HCT116 (cell line): ENCODE measurements at regions not wholly inside any gene's neighbourhood (a gene's known extent, or its start where the extent isn't known, plus 50 kb on each side); places are given as distances from the start of the nearest gene placed in this dataset.

Source experiments
- ATAC-seq: fragments of 200-7000 bp; cut with Tn5 transposase; 2 replicates; pipeline ENCODE4 v1.9.1; 2020; ENCODE audit warnings: mild to moderate bottlenecking, moderate library complexity
- BruUV-seq: library from RNA; stranded (reverse); fragments of 400-500 nt; replicated peaks from 2 replicates; lab custom pipeline; 2021; lab: Mats Ljungman, UMichigan
- CTCF ChIA-PET: fragments of 300-600 bp; sonication (Branson Sonifier 250); formaldehyde crosslinking; loops from one replicate; lab custom pipeline; 2021; ENCODE audit warnings: antibody characterized with exemption; lab: Charles Lee
- POLR2A ChIA-PET: fragments of 300-600, 350-600 bp; sonication (Branson Sonifier 250); formaldehyde crosslinking; loops from one replicate; lab custom pipeline; 2021; ENCODE audit warnings: antibody characterized with exemption; lab: Charles Lee
- RAD21 ChIA-PET, 2 experiments: fragments of 300-600 bp; sonication (Branson Sonifier 250); formaldehyde crosslinking; loops; one replicate each; lab custom pipeline; 2023; ENCODE audit warnings: low total read pairs in 2 of 2; ENCODE audit not compliant: uncharacterized antibody in 2 of 2, unreplicated experiment in 2 of 2, low non-redundant PET in 1 of 2; lab: Charles Lee
- DNase-seq: peaks from one replicate; pipeline ENCODE4 v3.0.0-alpha.2; 2010; ENCODE audit warnings: low read depth, low spot score
- H2AFZ ChIP-seq: fragments of 200-600 bp; shearing (Covaris generic), sonication (generic); 2 replicates; pipeline ENCODE4 v1.6.1; 2017; ENCODE audit warnings: low read depth, mixed run types, mixed read lengths, antibody characterized with exemption, low read length; ENCODE audit not compliant: poor library complexity, severe bottlenecking
- H3K27ac ChIP-seq: 2 replicates; pipeline ENCODE4 v1.5.1; 2012; ENCODE audit warnings: low read depth, low read length
- H3K27me3 ChIP-seq: fragments of 200-600 bp; sonication (generic); 2 replicates; pipeline ENCODE4 v1.6.1; 2016; ENCODE audit warnings: mixed run types, low read length, mixed read lengths; ENCODE audit not compliant: insufficient read depth
- H3K36me3 ChIP-seq, 2 experiments: fragments of 200-500 bp in 1 of 2; fragments of 200-600 bp in 1 of 2; sonication (Bioruptor generic) in 1 of 2; sonication (generic) in 1 of 2; 2 replicates each; pipeline versions ENCODE4 v1.5.1 to v1.6.1; 2014 to 2016; ENCODE audit warnings: low read length in 2 of 2, inconsistent platforms in 1 of 2, mixed read lengths in 1 of 2, mixed run types in 1 of 2; ENCODE audit not compliant: insufficient read depth in 2 of 2, control insufficient read depth in 1 of 2
- H3K4me1 ChIP-seq, 2 experiments: fragments of 200-600 bp in 1 of 2; sonication (generic) in 1 of 2; 2 replicates each; pipeline versions ENCODE4 v1.5.1 to v1.6.1; 2012 to 2017; ENCODE audit warnings: low read length in 2 of 2, inconsistent platforms in 1 of 2, mild to moderate bottlenecking in 1 of 2, mixed read lengths in 1 of 2, mixed run types in 1 of 2, moderate library complexity in 1 of 2; ENCODE audit not compliant: insufficient read depth in 2 of 2, control insufficient read depth in 1 of 2
- H3K4me2 ChIP-seq: fragments of 200-600 bp; sonication (generic); 2 replicates; pipeline ENCODE4 v1.6.1; 2017; ENCODE audit warnings: mixed run types, low read length, mixed read lengths
- H3K4me3 ChIP-seq, 2 experiments: fragments of 200-600 bp in 1 of 2; sonication (generic) in 1 of 2; replicated peaks in 1 of 2; 2 replicates each; pipeline ENCODE4 v1.5.1; 2011 to 2016; ENCODE audit warnings: low read length in 2 of 2, control low read depth in 1 of 2, low read depth in 1 of 2, mild to moderate bottlenecking in 1 of 2, mixed read lengths in 1 of 2, mixed run types in 1 of 2
- H3K79me2 ChIP-seq: fragments of 200-600 bp; sonication (generic); 2 replicates; pipeline ENCODE4 v1.6.1; 2017; ENCODE audit warnings: mild to moderate bottlenecking, mixed run types, low read length, moderate library complexity, mixed read lengths; ENCODE audit not compliant: insufficient read depth
- H3K9ac ChIP-seq: fragments of 200-600 bp; sonication (generic); 2 replicates; pipeline ENCODE4 v1.6.1; 2016; ENCODE audit warnings: low read length, mixed read lengths
- H3K9me2 ChIP-seq: fragments of 200-600 bp; sonication (generic), shearing (Covaris generic); 2 replicates; pipeline ENCODE4 v1.6.1; 2017; ENCODE audit warnings: mixed run types, mild to moderate bottlenecking, moderate library complexity; ENCODE audit not compliant: insufficient read depth
- H3K9me3 ChIP-seq, 2 experiments: fragments of 200-500 bp in 1 of 2; fragments of 200-600 bp in 1 of 2; sonication (Bioruptor generic) in 1 of 2; sonication (generic) in 1 of 2; 2 replicates each; pipeline ENCODE4 v1.6.1; 2014 to 2017; ENCODE audit warnings: low read length in 2 of 2, mixed read lengths in 2 of 2, inconsistent platforms in 1 of 2, low read depth in 1 of 2, mild to moderate bottlenecking in 1 of 2, mixed run types in 1 of 2, moderate library complexity in 1 of 2; ENCODE audit not compliant: control insufficient read depth in 1 of 2, insufficient read depth in 1 of 2
- H4K20me1 ChIP-seq: fragments of 200-600 bp; sonication (generic), shearing (Covaris generic); 2 replicates; pipeline ENCODE4 v1.6.1; 2017; ENCODE audit warnings: mixed run types, mild to moderate bottlenecking, moderate library complexity; ENCODE audit not compliant: insufficient read depth
- CBX3 ChIP-seq: IDR thresholded peaks from 2 replicates; pipeline ENCODE4 v1.6.1; 2012; ENCODE audit warnings: low read depth
- CEBPB ChIP-seq: IDR thresholded peaks from 2 replicates; pipeline ENCODE4 v1.6.1; 2012; ENCODE audit warnings: low read depth
- EGR1 ChIP-seq: IDR thresholded peaks from 2 replicates; pipeline ENCODE4 v1.6.1; 2012; ENCODE audit warnings: low read depth
- ELF1 ChIP-seq: IDR thresholded peaks from 2 replicates; pipeline ENCODE4 v1.6.1; 2012; ENCODE audit warnings: low read depth, borderline replicate concordance
- EZH2 ChIP-seq: fragments of 200-600 bp; sonication (generic); IDR thresholded peaks from 2 replicates; pipeline ENCODE4 v1.6.1; 2017; ENCODE audit warnings: antibody characterized with exemption, mixed run types
- EZH2phosphoT487 ChIP-seq: fragments of 200-600 bp; IDR thresholded peaks from 2 replicates; pipeline ENCODE4 v1.6.1; 2018; ENCODE audit warnings: antibody characterized with exemption, borderline replicate concordance
- FOSL1 ChIP-seq: IDR thresholded peaks from 2 replicates; pipeline ENCODE4 v1.6.1; 2012; ENCODE audit warnings: low read depth
- MAX ChIP-seq: IDR thresholded peaks from 2 replicates; pipeline ENCODE4 v1.6.1; 2012
- POLR2A ChIP-seq: IDR thresholded peaks from 2 replicates; pipeline ENCODE4 v1.7.0; 2011; ENCODE audit warnings: borderline replicate concordance; ENCODE audit not compliant: insufficient read depth, insufficient read length; ENCODE audit errors: extremely low read depth
- POLR2AphosphoS5 ChIP-seq: IDR thresholded peaks from 2 replicates; pipeline ENCODE4 v1.6.1; 2011; ENCODE audit warnings: mild to moderate bottlenecking, low read depth, low read length, moderate library complexity
- RAD21 ChIP-seq: IDR thresholded peaks from 2 replicates; pipeline ENCODE4 v1.6.1; 2012; ENCODE audit warnings: low read depth, mild to moderate bottlenecking
- SIN3A ChIP-seq: IDR thresholded peaks from 2 replicates; pipeline ENCODE4 v1.6.1; 2012; ENCODE audit warnings: low read depth
- SRF ChIP-seq: IDR thresholded peaks from 2 replicates; pipeline ENCODE4 v1.6.1; 2012; ENCODE audit warnings: low read depth
- TCF7L2 ChIP-seq: IDR thresholded peaks from 2 replicates; pipeline ENCODE4 v1.7.0; 2011; ENCODE audit warnings: borderline replicate concordance, inconsistent platforms; ENCODE audit not compliant: insufficient read depth, insufficient read length; ENCODE audit errors: extremely low read depth
- intact Hi-C: fragments of 100-400 bp; cut with micrococcal nuclease; formaldehyde crosslinking; loops from 2 replicates; pipeline ENCODE4 v1.10.0; 2022
- TF ChIP-seq, protein P1 (sequence below): IDR thresholded peaks from 2 replicates; pipeline ENCODE4 v1.6.1; 2012; ENCODE audit warnings: low read depth
- TF ChIP-seq, protein P2 (sequence below): IDR thresholded peaks from 2 replicates; pipeline ENCODE4 v1.6.1; 2011; ENCODE audit warnings: mild to moderate bottlenecking, low read length, moderate library complexity; ENCODE audit not compliant: insufficient replicate concordance; ENCODE audit errors: extremely low read depth
- TF ChIP-seq, protein P3 (sequence below): IDR thresholded peaks from 2 replicates; pipeline ENCODE4 v1.6.1; 2012

GRCh38 chr7:124452186-124452585, 313.4 kb downstream of the GPR37 start (continued):
- TF ChIP-seq, protein P1, sequence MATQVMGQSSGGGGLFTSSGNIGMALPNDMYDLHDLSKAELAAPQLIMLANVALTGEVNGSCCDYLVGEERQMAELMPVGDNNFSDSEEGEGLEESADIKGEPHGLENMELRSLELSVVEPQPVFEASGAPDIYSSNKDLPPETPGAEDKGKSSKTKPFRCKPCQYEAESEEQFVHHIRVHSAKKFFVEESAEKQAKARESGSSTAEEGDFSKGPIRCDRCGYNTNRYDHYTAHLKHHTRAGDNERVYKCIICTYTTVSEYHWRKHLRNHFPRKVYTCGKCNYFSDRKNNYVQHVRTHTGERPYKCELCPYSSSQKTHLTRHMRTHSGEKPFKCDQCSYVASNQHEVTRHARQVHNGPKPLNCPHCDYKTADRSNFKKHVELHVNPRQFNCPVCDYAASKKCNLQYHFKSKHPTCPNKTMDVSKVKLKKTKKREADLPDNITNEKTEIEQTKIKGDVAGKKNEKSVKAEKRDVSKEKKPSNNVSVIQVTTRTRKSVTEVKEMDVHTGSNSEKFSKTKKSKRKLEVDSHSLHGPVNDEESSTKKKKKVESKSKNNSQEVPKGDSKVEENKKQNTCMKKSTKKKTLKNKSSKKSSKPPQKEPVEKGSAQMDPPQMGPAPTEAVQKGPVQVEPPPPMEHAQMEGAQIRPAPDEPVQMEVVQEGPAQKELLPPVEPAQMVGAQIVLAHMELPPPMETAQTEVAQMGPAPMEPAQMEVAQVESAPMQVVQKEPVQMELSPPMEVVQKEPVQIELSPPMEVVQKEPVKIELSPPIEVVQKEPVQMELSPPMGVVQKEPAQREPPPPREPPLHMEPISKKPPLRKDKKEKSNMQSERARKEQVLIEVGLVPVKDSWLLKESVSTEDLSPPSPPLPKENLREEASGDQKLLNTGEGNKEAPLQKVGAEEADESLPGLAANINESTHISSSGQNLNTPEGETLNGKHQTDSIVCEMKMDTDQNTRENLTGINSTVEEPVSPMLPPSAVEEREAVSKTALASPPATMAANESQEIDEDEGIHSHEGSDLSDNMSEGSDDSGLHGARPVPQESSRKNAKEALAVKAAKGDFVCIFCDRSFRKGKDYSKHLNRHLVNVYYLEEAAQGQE: no peak
- TF ChIP-seq FOSL1: no peak
- TF ChIP-seq EGR1: no peak

DNA sequence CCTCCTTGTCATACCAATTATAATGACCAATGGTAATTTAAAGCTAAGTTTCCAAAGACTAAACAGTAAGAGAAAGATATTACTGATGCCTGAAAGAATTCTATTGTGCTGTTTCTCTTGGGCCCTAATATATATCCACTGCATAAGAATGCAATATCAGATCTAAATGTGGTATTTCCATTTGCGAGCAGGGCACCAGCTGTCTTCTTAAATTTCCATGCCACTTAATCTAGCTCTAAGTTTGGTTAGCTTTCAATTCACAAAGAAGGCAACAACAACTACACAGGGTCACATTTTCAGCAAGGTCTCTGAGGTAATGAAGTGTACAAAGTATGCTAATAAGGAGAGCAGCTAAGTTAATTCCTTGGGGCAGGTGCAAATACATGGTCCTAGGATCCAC, 315.7 kb downstream of the GPR37 start:
- Histone ChIP-seq H3K4me3 (no peak overlapping the region), H3K27me3 (no peaks in the 10 kb centered on the region), H3K27ac (no peak overlapping the region), H3K9ac (no peak overlapping the region), H3K36me3 (no peaks in the 10 kb centered on the region), H2AFZ (no peak overlapping the region), H3K9me2 (no peaks in the 10 kb centered on the region), H3K9me3 (no peaks in the 10 kb centered on the region), H3K4me1 (no peaks in the 10 kb centered on the region), H3K4me2 (no peak overlapping the region), H4K20me1 (no peaks in the 10 kb centered on the region), H3K79me2 (no peaks in the 10 kb centered on the region)
- POLR2A ChIA-PET: no interaction called here
- no TSS peak for BruUV-seq
- CTCF ChIA-PET: no interaction called here
- intact Hi-C loops: no loop called here
- DNase-seq (no peak), ATAC-seq (no peak)
- RAD21 ChIA-PET: no interaction called here
- TF ChIP-seq POLR2A (no peak), SRF (no peak), EZH2phosphoT487 (no peak), MAX (no peak), FOSL1 (no peak), RAD21 (no peak), CBX3 (no peak), ELF1 (no peak), SIN3A (no peak), EZH2 (no peak), CEBPB (no peak), EGR1 (no peak), TCF7L2 (no peak), POLR2AphosphoS5 (no peak)
- TF ChIP-seq, protein P2, sequence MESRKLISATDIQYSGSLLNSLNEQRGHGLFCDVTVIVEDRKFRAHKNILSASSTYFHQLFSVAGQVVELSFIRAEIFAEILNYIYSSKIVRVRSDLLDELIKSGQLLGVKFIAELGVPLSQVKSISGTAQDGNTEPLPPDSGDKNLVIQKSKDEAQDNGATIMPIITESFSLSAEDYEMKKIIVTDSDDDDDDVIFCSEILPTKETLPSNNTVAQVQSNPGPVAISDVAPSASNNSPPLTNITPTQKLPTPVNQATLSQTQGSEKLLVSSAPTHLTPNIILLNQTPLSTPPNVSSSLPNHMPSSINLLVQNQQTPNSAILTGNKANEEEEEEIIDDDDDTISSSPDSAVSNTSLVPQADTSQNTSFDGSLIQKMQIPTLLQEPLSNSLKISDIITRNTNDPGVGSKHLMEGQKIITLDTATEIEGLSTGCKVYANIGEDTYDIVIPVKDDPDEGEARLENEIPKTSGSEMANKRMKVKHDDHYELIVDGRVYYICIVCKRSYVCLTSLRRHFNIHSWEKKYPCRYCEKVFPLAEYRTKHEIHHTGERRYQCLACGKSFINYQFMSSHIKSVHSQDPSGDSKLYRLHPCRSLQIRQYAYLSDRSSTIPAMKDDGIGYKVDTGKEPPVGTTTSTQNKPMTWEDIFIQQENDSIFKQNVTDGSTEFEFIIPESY: no peak
- TF ChIP-seq, protein P3, sequence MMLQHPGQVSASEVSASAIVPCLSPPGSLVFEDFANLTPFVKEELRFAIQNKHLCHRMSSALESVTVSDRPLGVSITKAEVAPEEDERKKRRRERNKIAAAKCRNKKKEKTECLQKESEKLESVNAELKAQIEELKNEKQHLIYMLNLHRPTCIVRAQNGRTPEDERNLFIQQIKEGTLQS: no peak
- TF ChIP-seq, protein P1: no peak
